Trophoblast cell (in vitro differentiated cells and primary cell): ENCODE measurements at regions not wholly inside any gene's neighbourhood (a gene's known extent, or its start where the extent isn't known, plus 50 kb on each side); places are given as distances from the start of the nearest gene placed in this dataset.
"Not testable (repeated sequence)": the region's sequence is repeated elsewhere in the genome, so short reads cannot be mapped to it uniquely, and the experiment has no call there.

Source experiments
- DNase-seq, 2 donors: peaks; one replicate each; pipeline ENCODE4 v3.0.0-alpha.2; 2016
- H2AFZ ChIP-seq: 2 replicates; pipeline ENCODE4 v1.6.1; 2013; ENCODE audit warnings: low read length, moderate library complexity, mild to moderate bottlenecking; ENCODE audit not compliant: insufficient read depth, poor library complexity
- H2AK5ac ChIP-seq: 2 replicates; pipeline ENCODE4 v1.6.1; 2013; ENCODE audit warnings: mild to moderate bottlenecking, low read length
- H2BK120ac ChIP-seq: 2 replicates; pipeline ENCODE4 v1.6.1; 2013; ENCODE audit warnings: low read length, mild to moderate bottlenecking, moderate library complexity; ENCODE audit not compliant: insufficient read depth, poor library complexity
- H2BK12ac ChIP-seq: 2 replicates; pipeline ENCODE4 v1.6.1; 2013; ENCODE audit warnings: mild to moderate bottlenecking, low read length, moderate library complexity
- H2BK5ac ChIP-seq: 2 replicates; pipeline ENCODE4 v1.6.1; 2013; ENCODE audit warnings: low read length, low read depth, moderate library complexity, mild to moderate bottlenecking; ENCODE audit not compliant: poor library complexity
- H3K14ac ChIP-seq: 2 replicates; pipeline ENCODE4 v1.6.1; 2013; ENCODE audit warnings: mild to moderate bottlenecking, low read length
- H3K18ac ChIP-seq: 2 replicates; pipeline ENCODE4 v1.6.1; 2013; ENCODE audit warnings: mild to moderate bottlenecking, low read length
- H3K23ac ChIP-seq: 2 replicates; pipeline ENCODE4 v1.6.1; 2013; ENCODE audit warnings: low read length
- H3K27ac ChIP-seq: 2 replicates; pipeline ENCODE4 v1.5.1; 2013; ENCODE audit warnings: low read depth, mild to moderate bottlenecking, inconsistent platforms, low read length, moderate library complexity
- H3K27me3 ChIP-seq: 2 replicates; pipeline ENCODE4 v1.6.1; 2013; ENCODE audit warnings: inconsistent platforms, mild to moderate bottlenecking, low read length, moderate library complexity; ENCODE audit not compliant: insufficient read depth
- H3K36me3 ChIP-seq, 2 experiments: 1 replicate in 1 of 2; 2 replicates in 1 of 2; pipeline ENCODE4 v1.6.1; 2013; ENCODE audit warnings: low read length in 2 of 2, mild to moderate bottlenecking in 2 of 2, moderate library complexity in 1 of 2; ENCODE audit not compliant: insufficient read depth in 2 of 2, control insufficient read depth in 1 of 2
- H3K4ac ChIP-seq: 2 replicates; pipeline ENCODE4 v1.6.1; 2013; ENCODE audit warnings: low read depth, mild to moderate bottlenecking, low read length, moderate library complexity
- H3K4me1 ChIP-seq, 2 experiments: 1 replicate in 1 of 2; 2 replicates in 1 of 2; pipeline ENCODE4 v1.6.1; 2013; ENCODE audit warnings: low read length in 2 of 2, mild to moderate bottlenecking in 2 of 2, moderate library complexity in 1 of 2; ENCODE audit not compliant: insufficient read depth in 2 of 2, control insufficient read depth in 1 of 2
- H3K4me2 ChIP-seq: 2 replicates; pipeline ENCODE4 v1.6.1; 2013; ENCODE audit warnings: inconsistent platforms, mild to moderate bottlenecking, low read length, moderate library complexity
- H3K4me3 ChIP-seq: 2 replicates; pipeline ENCODE4 v1.5.1; 2013; ENCODE audit warnings: mild to moderate bottlenecking, low read depth, low read length, inconsistent platforms
- H3K79me1 ChIP-seq: one replicate; pipeline ENCODE4 v1.6.1; 2013; ENCODE audit warnings: low read length
- H3K79me2 ChIP-seq: 2 replicates; pipeline ENCODE4 v1.6.1; 2013; ENCODE audit warnings: low read length, mild to moderate bottlenecking; ENCODE audit not compliant: control insufficient read depth, insufficient read depth, poor library complexity
- H3K9ac ChIP-seq: 2 replicates; pipeline ENCODE4 v1.6.1; 2013; ENCODE audit warnings: mild to moderate bottlenecking, low read length
- H3K9me3 ChIP-seq: 2 replicates; pipeline ENCODE4 v1.6.1; 2013; ENCODE audit warnings: low read depth, mild to moderate bottlenecking, control low read depth, inconsistent platforms, low read length; ENCODE audit not compliant: insufficient read depth
- H4K12ac ChIP-seq: 2 replicates; pipeline ENCODE4 v1.6.1; 2013; ENCODE audit warnings: low read depth, mild to moderate bottlenecking, low read length, moderate library complexity
- H4K8ac ChIP-seq: 2 replicates; pipeline ENCODE4 v1.6.1; 2013; ENCODE audit warnings: low read depth, mild to moderate bottlenecking, low read length, moderate library complexity
- H4K91ac ChIP-seq: one replicate; pipeline ENCODE4 v1.6.1; 2013; ENCODE audit warnings: low read depth, mild to moderate bottlenecking, low read length, moderate library complexity
- WGBS: extraction: QIAGEN DNeasy Blood & Tissue Kit; methylation state at CpG from one replicate; pipeline ENCODE4 v1.1.7; 2013; ENCODE audit warnings: missing lambda C conversion rate; ENCODE audit not compliant: insufficient read length, insufficient coverage; ENCODE audit errors: extremely low coverage; 5-methylcytosine and 5-hydroxymethylcytosine counted together

- not testable (repeated sequence) for H3K79me1 ChIP-seq, H3K23ac ChIP-seq, H3K18ac ChIP-seq, H2AFZ ChIP-seq, H3K79me2 ChIP-seq, DNase-seq, H2BK12ac ChIP-seq, H3K4me2 ChIP-seq, H3K4me1 ChIP-seq, H2AK5ac ChIP-seq, H3K14ac ChIP-seq, H2BK120ac ChIP-seq, H3K4me3 ChIP-seq, H4K91ac ChIP-seq, H3K27me3 ChIP-seq, H3K9ac ChIP-seq, H3K27ac ChIP-seq, H4K12ac ChIP-seq, H3K36me3 ChIP-seq, H3K9me3 ChIP-seq, H2BK5ac ChIP-seq, H4K8ac ChIP-seq, H3K4ac ChIP-seq
- WGBS = no CpG with 5 or more reads among the region's 5 CpGs
Measured at GRCh38 chr17:77837072-77837471, 121.4 kb upstream of the TNRC6C start.

- Histone ChIP-seq H3K4me2 (no peak overlapping the region), H2BK120ac (no peak overlapping the region), H3K14ac (no peak overlapping the region), H3K27me3 (no peaks in the 10 kb centered on the region), H3K79me1 (no peaks in the 10 kb centered on the region), H3K9ac (no peak overlapping the region), H2BK5ac (no peak overlapping the region), H3K4me3 (no peak overlapping the region), H2AK5ac (no peak overlapping the region), H3K27ac (no peak overlapping the region), H3K36me3 (no peaks in the 10 kb centered on the region), H3K4me1 (peaks cover 0 to 3% of the 10 kb centered on the region in 2 experiments), H3K4ac (no peak overlapping the region), H3K79me2 (no peaks in the 10 kb centered on the region), H4K91ac (no peak overlapping the region), H4K12ac (no peak overlapping the region), H2BK12ac (no peak overlapping the region), H3K23ac (no peak overlapping the region), H2AFZ (no peak overlapping the region), H3K9me3 (no peaks in the 10 kb centered on the region), H4K8ac (no peak overlapping the region), H3K18ac (no peak overlapping the region)
- no CpG with 5 or more reads among the region's 9 CpGs for WGBS
- no peak for DNase-seq
Measured at GRCh38 chr17:77837917-77838316, 120.6 kb upstream of the TNRC6C start.

- no peak overlapping the region for H3K9ac ChIP-seq
- no peak for DNase-seq
- no peak overlapping the region for H2BK120ac ChIP-seq
- no peak overlapping the region for H4K8ac ChIP-seq
- H4K12ac ChIP-seq = no peak overlapping the region
- no peak overlapping the region for H3K23ac ChIP-seq
- peaks cover 0 to 3% of the 10 kb centered on the region in 2 experiments for H3K4me1 ChIP-seq
- H3K79me2 ChIP-seq = no peaks in the 10 kb centered on the region
- H2BK12ac ChIP-seq = no peak overlapping the region
- no peak overlapping the region for H2AK5ac ChIP-seq
- no CpG with 5 or more reads among the region's 23 CpGs for WGBS
- H3K36me3 ChIP-seq = no peaks in the 10 kb centered on the region
- no peak overlapping the region for H4K91ac ChIP-seq
- no peak overlapping the region for H2AFZ ChIP-seq
- H2BK5ac ChIP-seq = no peak overlapping the region
- no peak overlapping the region for H3K18ac ChIP-seq
- no peaks in the 10 kb centered on the region for H3K27me3 ChIP-seq
- H3K27ac ChIP-seq = no peak overlapping the region
- H3K14ac ChIP-seq = no peak overlapping the region
- H3K79me1 ChIP-seq = no peaks in the 10 kb centered on the region
- no peak overlapping the region for H3K4ac ChIP-seq
- H3K4me3 ChIP-seq = no peak overlapping the region
- H3K9me3 ChIP-seq = no peaks in the 10 kb centered on the region
- H3K4me2 ChIP-seq = no peak overlapping the region
Measured at GRCh38 chr17:77838748-77839697, 119.5 kb upstream of the TNRC6C start.

GRCh38 chr17:77839698-77840512, 118.6 kb upstream of the TNRC6C start:
- no CpG with 5 or more reads among the region's 16 CpGs for WGBS

More at GRCh38 chr17:77839698-77840512, 118.6 kb upstream of the TNRC6C start:
- Histone ChIP-seq H3K18ac (no peak overlapping the region), H3K4me2 (no peak overlapping the region), H4K8ac (no peak overlapping the region), H2BK12ac (no peak overlapping the region), H3K14ac (no peak overlapping the region), H2AFZ (no peak overlapping the region), H3K23ac (no peak overlapping the region), H4K91ac (no peak overlapping the region), H2AK5ac (no peak overlapping the region), H4K12ac (no peak overlapping the region), H3K36me3 (no peaks in the 10 kb centered on the region), H2BK5ac (no peak overlapping the region), H3K9ac (no peak overlapping the region), H3K4ac (no peak overlapping the region), H3K9me3 (no peaks in the 10 kb centered on the region), H2BK120ac (no peak overlapping the region), H3K27ac (no peak overlapping the region), H3K79me1 (no peaks in the 10 kb centered on the region), H3K4me1 (no peaks in the 10 kb centered on the region), H3K79me2 (no peaks in the 10 kb centered on the region), H3K27me3 (no peaks in the 10 kb centered on the region), H3K4me3 (no peak overlapping the region)
- DNase-seq = no peak
